Transverse colon (tissue), 3 donors: ENCODE measurements at regions not wholly inside any gene's neighbourhood (a gene's known extent, or its start where the extent isn't known, plus 50 kb on each side); places are given as distances from the start of the nearest gene placed in this dataset.

ENCODE experiments used
- EP300 ChIP-seq: sonication (generic); formaldehyde crosslinking; IDR thresholded peaks from one replicate; pipeline ENCODE4 v1.6.1; 2017; ENCODE audit warnings: antibody characterized with exemption, low read depth
- POLR2A ChIP-seq: fragments of 450-650 bp; IDR thresholded peaks from one replicate; pipeline ENCODE4 v1.6.1; 2016; ENCODE audit warnings: antibody characterized with exemption, mild to moderate bottlenecking, moderate library complexity
- TF ChIP-seq, protein P1 (sequence below), 5 experiments: fragments of 200-600 bp in 3 of 5; fragments of 450-650 bp in 2 of 5; sonication (generic) in 3 of 5; IDR thresholded peaks; 1 replicate in 2 of 5; 2 replicates in 3 of 5; pipeline ENCODE4 v1.5.1; 2016 to 2017; ENCODE audit warnings: antibody characterized with exemption in 5 of 5, inconsistent platforms in 3 of 5, mild to moderate bottlenecking in 2 of 5, moderate library complexity in 1 of 5

DNA sequence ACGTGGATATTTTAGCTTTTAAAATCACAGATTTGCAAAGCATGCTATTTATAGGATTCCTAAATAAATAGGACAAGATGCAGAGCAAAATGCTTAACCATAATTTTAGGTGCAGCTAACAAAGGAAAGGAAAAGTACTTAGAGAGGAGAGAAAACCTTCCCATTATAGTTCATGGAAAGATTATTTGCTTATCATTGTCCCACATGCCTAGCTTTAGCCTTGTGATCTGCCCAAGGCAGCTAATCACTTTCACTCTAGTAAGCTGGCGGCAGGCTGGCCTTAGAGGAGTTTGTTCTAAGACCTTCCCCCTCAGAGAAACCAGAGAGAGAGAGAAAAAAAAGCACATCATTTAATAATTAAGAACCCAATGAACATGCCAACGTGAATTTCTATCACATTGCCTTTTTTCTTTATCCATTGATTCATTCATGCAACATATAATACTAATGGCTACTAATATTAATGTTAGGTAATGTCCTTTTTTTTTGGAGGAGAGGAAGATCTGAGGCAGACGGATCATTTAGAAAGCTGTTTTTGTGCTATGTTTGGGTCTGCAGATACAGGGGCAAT, 274.6 kb downstream of the ARL4A start:
- TF ChIP-seq POLR2A: no peak
- TF ChIP-seq, protein P1, sequence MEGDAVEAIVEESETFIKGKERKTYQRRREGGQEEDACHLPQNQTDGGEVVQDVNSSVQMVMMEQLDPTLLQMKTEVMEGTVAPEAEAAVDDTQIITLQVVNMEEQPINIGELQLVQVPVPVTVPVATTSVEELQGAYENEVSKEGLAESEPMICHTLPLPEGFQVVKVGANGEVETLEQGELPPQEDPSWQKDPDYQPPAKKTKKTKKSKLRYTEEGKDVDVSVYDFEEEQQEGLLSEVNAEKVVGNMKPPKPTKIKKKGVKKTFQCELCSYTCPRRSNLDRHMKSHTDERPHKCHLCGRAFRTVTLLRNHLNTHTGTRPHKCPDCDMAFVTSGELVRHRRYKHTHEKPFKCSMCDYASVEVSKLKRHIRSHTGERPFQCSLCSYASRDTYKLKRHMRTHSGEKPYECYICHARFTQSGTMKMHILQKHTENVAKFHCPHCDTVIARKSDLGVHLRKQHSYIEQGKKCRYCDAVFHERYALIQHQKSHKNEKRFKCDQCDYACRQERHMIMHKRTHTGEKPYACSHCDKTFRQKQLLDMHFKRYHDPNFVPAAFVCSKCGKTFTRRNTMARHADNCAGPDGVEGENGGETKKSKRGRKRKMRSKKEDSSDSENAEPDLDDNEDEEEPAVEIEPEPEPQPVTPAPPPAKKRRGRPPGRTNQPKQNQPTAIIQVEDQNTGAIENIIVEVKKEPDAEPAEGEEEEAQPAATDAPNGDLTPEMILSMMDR (IDR thresholded peaks at IDR 0.05): no peak
- TF ChIP-seq EP300: no peak
